CD4-positive, alpha-beta memory T cell (primary cell): ENCODE measurements at regions not wholly inside any gene's neighbourhood (a gene's known extent, or its start where the extent isn't known, plus 50 kb on each side); places are given as distances from the start of the nearest gene placed in this dataset.

Experiments
- CTCF ChIA-PET: fragments of 350-600 bp; sonication (Branson Sonifier 250); formaldehyde crosslinking; loops from one replicate; lab custom pipeline; 2021; ENCODE audit warnings: inconsistent platforms; ENCODE audit not compliant: partially characterized antibody; lab: Charles Lee
- POLR2A ChIA-PET: fragments of 350-600 bp; sonication (Branson Sonifier 250); formaldehyde crosslinking; loops from one replicate; lab custom pipeline; 2021; ENCODE audit not compliant: partially characterized antibody; lab: Charles Lee
- DNase-seq, 5 donors: peaks; one replicate each; pipeline versions ENCODE4 v3.0.0 to v3.0.0-alpha.2; 2020 to 2022; ENCODE audit warnings: mixed read lengths in 1 of 5
- H3K27ac ChIP-seq: one replicate; pipeline ENCODE4 v1.7.0; 2013; ENCODE audit warnings: low read depth, low read length
- H3K27me3 ChIP-seq: 2 replicates; pipeline ENCODE4 v1.7.0; 2013; ENCODE audit warnings: mild to moderate bottlenecking, low read length, moderate library complexity; ENCODE audit not compliant: insufficient read depth
- H3K36me3 ChIP-seq: 2 replicates; pipeline ENCODE4 v1.7.0; 2013; ENCODE audit warnings: mild to moderate bottlenecking, low read length, moderate library complexity; ENCODE audit not compliant: insufficient read depth
- H3K4me1 ChIP-seq: 2 replicates; pipeline ENCODE4 v1.7.0; 2013; ENCODE audit warnings: mild to moderate bottlenecking, low read length, moderate library complexity; ENCODE audit not compliant: insufficient read depth
- H3K4me3 ChIP-seq, 2 donors: one replicate each; pipeline ENCODE4 v1.7.0; 2013; ENCODE audit warnings: low read length in 2 of 2, mild to moderate bottlenecking in 1 of 2
- H3K9me3 ChIP-seq, 2 donors: one replicate each; pipeline ENCODE4 v1.7.0; 2013; ENCODE audit warnings: low read length in 2 of 2, control low read depth in 1 of 2; ENCODE audit not compliant: control insufficient read depth in 1 of 2
- H3K27ac Mint-ChIP-seq, 7 donors: one replicate each; pipeline ENCODE4 v1.8.0; 2020 to 2021; ENCODE audit warnings: mixed read lengths in 7 of 7, mild to moderate bottlenecking in 6 of 7, inconsistent platforms in 3 of 7, moderate library complexity in 3 of 7
- H3K27me3 Mint-ChIP-seq, 2 donors: one replicate each; pipeline ENCODE4 v1.8.0; 2020 to 2021; ENCODE audit warnings: mixed read lengths in 2 of 2
- H3K36me3 Mint-ChIP-seq, 2 donors: one replicate each; pipeline ENCODE4 v1.8.0; 2020 to 2021; ENCODE audit warnings: mixed read lengths in 2 of 2, inconsistent platforms in 1 of 2, mild to moderate bottlenecking in 1 of 2
- H3K4me1 Mint-ChIP-seq, 4 donors: one replicate each; pipeline ENCODE4 v1.8.0; 2020 to 2021; ENCODE audit warnings: mixed read lengths in 4 of 4, mild to moderate bottlenecking in 1 of 4
- H3K4me3 Mint-ChIP-seq, 8 donors: one replicate each; pipeline ENCODE4 v1.8.0; 2020 to 2021; ENCODE audit warnings: mixed read lengths in 8 of 8, mild to moderate bottlenecking in 7 of 8, moderate library complexity in 6 of 8, inconsistent platforms in 3 of 8
- H3K9me3 Mint-ChIP-seq, 8 donors: one replicate each; pipeline ENCODE4 v1.8.0; 2020 to 2021; ENCODE audit warnings: mixed read lengths in 8 of 8, mild to moderate bottlenecking in 5 of 8, inconsistent platforms in 3 of 8, moderate library complexity in 1 of 8
- intact Hi-C: fragments of 100-400 bp; cut with micrococcal nuclease; formaldehyde crosslinking; loops from one replicate; pipeline ENCODE4 v1.15.1; 2023

DNA sequence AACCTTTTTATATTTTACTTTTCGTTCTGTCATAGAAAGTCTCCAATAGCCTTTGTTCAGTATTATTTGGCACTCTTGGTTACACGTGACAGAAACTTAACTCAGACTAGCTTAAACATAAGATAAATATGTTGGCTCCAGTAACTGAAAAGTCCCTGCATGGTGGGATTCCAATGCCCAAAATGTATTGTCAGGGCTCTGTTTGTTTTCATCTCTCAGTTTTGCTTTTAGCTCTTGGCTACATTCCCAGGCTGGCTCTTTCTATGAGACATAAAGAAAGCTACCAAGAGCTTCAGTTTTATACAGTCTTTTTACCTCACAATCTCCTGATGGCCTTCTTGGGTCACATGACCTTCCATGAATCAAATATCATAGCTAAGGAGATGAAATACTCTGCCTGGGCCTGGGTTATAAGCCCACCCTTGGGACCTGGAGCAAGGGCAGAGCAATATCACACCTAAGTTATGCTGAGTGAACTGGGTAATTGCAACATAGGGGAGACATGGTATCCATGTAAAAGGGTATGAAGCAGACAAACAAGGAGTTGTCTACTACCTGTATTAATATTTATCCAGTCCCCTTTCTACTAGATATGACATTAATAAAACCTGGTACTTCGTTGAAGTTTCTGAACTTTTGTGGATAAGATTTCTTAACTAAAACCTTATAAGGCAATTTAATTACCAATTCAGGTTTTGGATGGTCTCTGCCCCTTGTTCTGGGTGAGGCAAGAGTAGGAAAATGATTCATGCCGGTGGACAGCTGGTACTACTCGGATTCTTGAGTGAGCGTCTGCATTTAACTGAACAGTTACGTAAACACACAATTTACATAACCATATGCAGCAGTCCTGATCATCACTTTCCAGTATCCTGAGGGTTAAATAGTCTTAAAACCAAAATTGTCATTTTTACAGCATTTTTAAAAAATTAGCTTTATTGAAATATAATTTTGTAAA lies 442.3 kb downstream of the GPATCH2 start:
- CTCF ChIA-PET = no interaction called here
- no peaks in the 10 kb centered on the region for H3K27me3 Mint-ChIP-seq
- no peaks in the 10 kb centered on the region for H3K4me1 Mint-ChIP-seq

DNA sequence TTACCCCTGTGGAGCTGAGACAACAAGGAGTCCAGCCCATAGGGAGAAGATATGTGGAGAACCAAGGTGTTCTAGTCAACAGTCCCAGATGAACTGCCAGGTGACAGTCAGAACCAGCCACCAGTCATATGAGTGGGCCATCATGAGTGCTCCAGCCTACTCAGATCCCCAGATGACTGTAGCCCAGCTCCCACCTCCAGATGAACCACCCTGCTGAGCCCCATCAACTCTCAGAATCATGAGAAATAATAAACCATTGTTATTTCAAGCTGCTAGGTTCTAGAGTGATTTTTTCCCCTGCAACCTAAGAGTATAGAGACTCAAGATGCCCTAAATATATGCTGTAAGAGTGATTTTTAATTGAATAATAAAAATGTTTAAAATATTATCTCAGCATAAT lies 444.2 kb downstream of the GPATCH2 start:
- no peak for DNase-seq
- no peak overlapping the region for H3K27ac Mint-ChIP-seq
- Histone ChIP-seq H3K4me1 (no peaks in the 10 kb centered on the region), H3K9me3 (no peaks in the 10 kb centered on the region), H3K27ac (no peak overlapping the region), H3K4me3 (no peak overlapping the region), H3K27me3 (no peaks in the 10 kb centered on the region), H3K36me3 (no peaks in the 10 kb centered on the region)
- H3K4me1 Mint-ChIP-seq = no peaks in the 10 kb centered on the region
- ChIA-PET POLR2A (no interaction called here), CTCF (no interaction called here)
- H3K4me3 Mint-ChIP-seq = no peak overlapping the region
- H3K36me3 Mint-ChIP-seq = no peaks in the 10 kb centered on the region
- H3K9me3 Mint-ChIP-seq = peaks cover 0 to 20% (median 10%) of the 10 kb centered on the region in 8 donors
- H3K27me3 Mint-ChIP-seq = peaks cover 0 to 1% of the 10 kb centered on the region in 2 donors
- intact Hi-C loops = no loop called here

More for the DNA sequence above, 442.3 kb downstream of the GPATCH2 start:
- DNase-seq = no peak
- Histone ChIP-seq H3K27ac (no peak overlapping the region), H3K4me1 (no peaks in the 10 kb centered on the region), H3K9me3 (no peaks in the 10 kb centered on the region), H3K27me3 (no peaks in the 10 kb centered on the region), H3K36me3 (no peaks in the 10 kb centered on the region), H3K4me3 (no peak overlapping the region)
- Mint-ChIP-seq H3K4me3 (no peak overlapping the region), H3K36me3 (no peaks in the 10 kb centered on the region), H3K9me3 (peaks cover 0 to 16% (median 10%) of the 10 kb centered on the region in 8 donors), H3K27ac (no peak overlapping the region)
- intact Hi-C loops = no loop called here
- POLR2A ChIA-PET = no interaction called here

DNA sequence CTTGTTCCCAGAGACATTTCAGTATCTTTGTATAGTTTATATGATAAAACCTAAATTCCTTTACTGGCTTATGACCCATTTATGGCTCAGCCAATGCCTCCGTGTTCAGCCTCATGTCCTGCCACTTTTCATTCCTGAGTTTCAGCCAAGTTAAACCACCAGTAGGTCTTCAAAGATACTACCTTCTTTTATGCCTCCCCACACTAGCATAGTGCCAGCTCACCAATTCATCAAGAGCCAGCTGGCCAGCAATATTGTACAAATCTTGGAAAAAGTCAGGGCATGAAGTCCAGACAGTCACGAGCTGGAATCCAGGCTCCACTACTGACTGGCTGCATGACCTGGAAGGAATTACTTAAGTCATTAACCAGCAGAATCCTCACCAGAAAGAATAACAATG lies 446.0 kb downstream of the GPATCH2 start:
- H3K4me1 ChIP-seq = no peaks in the 10 kb centered on the region
- ChIA-PET CTCF (no interaction called here), POLR2A (no interaction called here)
- peaks cover 0 to 15% (median 5%) of the 10 kb centered on the region in 8 donors for H3K9me3 Mint-ChIP-seq
- H3K36me3 ChIP-seq = no peaks in the 10 kb centered on the region
- no peaks in the 10 kb centered on the region for H3K9me3 ChIP-seq
- H3K27ac Mint-ChIP-seq = no peak overlapping the region
- peaks cover 0 to 1% of the 10 kb centered on the region in 2 donors for H3K27me3 Mint-ChIP-seq
- intact Hi-C loops = no loop called here
- H3K4me1 Mint-ChIP-seq = no peaks in the 10 kb centered on the region
- no peaks in the 10 kb centered on the region for H3K36me3 Mint-ChIP-seq
- no peak overlapping the region for H3K27ac ChIP-seq
- H3K27me3 ChIP-seq = no peaks in the 10 kb centered on the region
- H3K4me3 ChIP-seq = no peak overlapping the region
- DNase-seq = no peak
- H3K4me3 Mint-ChIP-seq = no peak overlapping the region

DNA sequence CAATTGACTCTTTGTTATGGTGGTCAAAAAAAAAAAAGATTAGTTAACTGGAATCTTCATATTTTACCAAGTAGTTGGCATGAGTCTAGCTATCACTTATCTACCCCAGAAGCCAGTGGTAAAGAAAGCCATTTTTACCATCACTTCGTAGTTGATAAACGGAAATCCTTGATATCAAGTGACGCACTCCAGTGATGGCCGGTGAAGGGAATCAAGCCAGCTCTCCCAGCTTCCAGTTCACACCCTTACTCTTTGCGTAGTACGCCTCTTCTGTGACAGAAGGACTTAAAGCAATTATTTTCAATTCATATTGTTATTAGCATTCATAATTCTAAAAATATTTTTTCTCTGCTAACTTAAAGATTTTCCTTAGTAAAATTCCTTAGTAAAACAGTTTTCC lies 447.9 kb downstream of the GPATCH2 start:
- ChIA-PET CTCF (no interaction called here), POLR2A (no interaction called here)
- Mint-ChIP-seq H3K9me3 (peaks cover 0 to 15% (median 5%) of the 10 kb centered on the region in 8 donors), H3K27ac (no peak overlapping the region), H3K4me3 (no peak overlapping the region), H3K36me3 (no peaks in the 10 kb centered on the region), H3K4me1 (no peaks in the 10 kb centered on the region), H3K27me3 (peaks cover 0 to 1% of the 10 kb centered on the region in 2 donors)
- Histone ChIP-seq H3K27me3 (no peaks in the 10 kb centered on the region), H3K27ac (no peak overlapping the region), H3K9me3 (no peaks in the 10 kb centered on the region), H3K4me3 (no peak overlapping the region), H3K36me3 (no peaks in the 10 kb centered on the region), H3K4me1 (no peaks in the 10 kb centered on the region)
- intact Hi-C loops = no loop called here
- DNase-seq = no peak

DNA sequence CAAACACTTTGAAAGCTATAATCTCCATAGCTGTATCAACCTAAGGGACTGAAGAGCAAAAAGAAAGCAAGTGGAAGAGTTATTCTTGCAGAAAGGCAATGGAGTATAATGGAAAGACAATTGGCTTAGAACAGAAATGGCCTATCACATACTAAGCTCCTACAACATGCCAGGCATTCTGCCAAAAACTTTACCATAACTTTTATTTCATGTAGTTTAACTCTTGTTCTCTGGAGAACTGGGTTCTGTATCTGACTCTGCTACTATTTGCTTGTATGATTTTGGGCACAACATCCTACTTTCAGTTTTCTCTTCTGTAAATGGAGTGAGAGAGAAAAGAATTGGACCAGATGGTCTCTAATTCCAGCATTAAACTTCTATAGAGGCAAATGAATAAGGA lies 449.1 kb downstream of the GPATCH2 start:
- H3K4me1 Mint-ChIP-seq = no peaks in the 10 kb centered on the region
- peaks cover 0 to 1% of the 10 kb centered on the region in 2 donors for H3K27me3 Mint-ChIP-seq
- no peaks in the 10 kb centered on the region for H3K4me1 ChIP-seq
- no peak overlapping the region for H3K27ac Mint-ChIP-seq
- no peaks in the 10 kb centered on the region for H3K27me3 ChIP-seq
- intact Hi-C loops = no loop called here
- no peaks in the 10 kb centered on the region for H3K36me3 Mint-ChIP-seq
- no peak for DNase-seq
- no peak overlapping the region for H3K4me3 Mint-ChIP-seq
- CTCF ChIA-PET = no interaction called here
- H3K27ac ChIP-seq = no peak overlapping the region
- H3K4me3 ChIP-seq = no peak overlapping the region
- H3K9me3 Mint-ChIP-seq = peaks cover 0 to 8% (median 3%) of the 10 kb centered on the region in 8 donors
- H3K9me3 ChIP-seq = no peaks in the 10 kb centered on the region
- POLR2A ChIA-PET = no interaction called here
- H3K36me3 ChIP-seq = no peaks in the 10 kb centered on the region

DNA sequence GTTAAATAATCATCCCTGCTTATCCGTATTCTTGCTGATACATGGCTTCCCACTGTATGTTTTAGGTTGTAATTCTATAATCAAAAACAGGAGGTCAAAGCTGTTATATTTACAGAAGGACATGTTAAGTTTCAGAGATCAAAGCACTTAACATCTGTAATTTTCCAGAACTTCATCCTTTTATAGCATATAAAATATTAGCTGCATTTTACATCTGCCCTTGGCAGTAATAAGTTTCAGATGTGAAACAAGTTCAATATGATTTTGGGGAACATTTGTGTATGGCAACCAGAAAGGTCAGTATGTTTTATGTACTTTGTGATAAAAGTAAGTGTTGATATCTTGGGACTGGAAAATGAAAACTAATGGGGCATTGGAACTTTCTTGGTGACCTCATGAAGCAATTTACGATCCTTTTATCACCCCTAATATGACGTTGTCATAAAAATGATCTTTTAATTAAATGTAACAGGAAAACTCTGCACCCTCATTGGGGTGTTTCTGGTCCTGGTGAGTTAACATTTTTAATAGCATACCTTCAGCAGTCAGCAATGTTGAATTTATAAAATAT lies 449.6 kb downstream of the GPATCH2 start:
- H3K4me3 Mint-ChIP-seq = no peak overlapping the region
- CTCF ChIA-PET = no interaction called here

DNA sequence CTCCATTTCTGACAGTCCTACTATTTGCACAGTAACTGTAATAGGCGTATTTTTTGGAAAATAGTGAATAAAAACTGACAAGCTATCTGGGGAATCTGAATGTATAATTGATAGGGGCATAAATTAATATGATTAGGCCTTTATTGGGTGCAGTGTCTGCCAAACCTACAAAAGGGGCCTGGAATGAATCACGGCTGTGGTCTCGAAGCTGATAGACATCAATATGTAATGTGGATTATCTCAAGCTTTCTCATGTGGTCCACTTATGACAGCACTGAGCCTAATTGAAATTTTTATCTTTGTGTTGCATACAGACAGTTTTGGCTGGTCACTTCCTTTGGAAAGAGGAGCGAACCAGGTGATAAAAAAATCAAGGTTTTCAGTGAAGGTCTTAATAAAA lies 450.4 kb downstream of the GPATCH2 start:
- CTCF ChIA-PET = no interaction called here
- peaks cover 0 to 8% (median 3%) of the 10 kb centered on the region in 8 donors for H3K9me3 Mint-ChIP-seq

More for the DNA sequence above, 449.6 kb downstream of the GPATCH2 start:
- intact Hi-C loops = no loop called here
- Mint-ChIP-seq H3K4me1 (no peaks in the 10 kb centered on the region), H3K27ac (no peak overlapping the region), H3K9me3 (peaks cover 0 to 8% (median 3%) of the 10 kb centered on the region in 8 donors), H3K36me3 (no peaks in the 10 kb centered on the region), H3K27me3 (peaks cover 0 to 1% of the 10 kb centered on the region in 2 donors)
- Histone ChIP-seq H3K27ac (no peak overlapping the region), H3K27me3 (no peaks in the 10 kb centered on the region), H3K4me3 (no peak overlapping the region), H3K36me3 (no peaks in the 10 kb centered on the region), H3K9me3 (no peaks in the 10 kb centered on the region), H3K4me1 (no peaks in the 10 kb centered on the region)
- POLR2A ChIA-PET = no interaction called here
- no peak for DNase-seq

More for the DNA sequence above, 450.4 kb downstream of the GPATCH2 start:
- Histone ChIP-seq H3K36me3 (no peaks in the 10 kb centered on the region), H3K4me3 (no peak overlapping the region), H3K9me3 (no peaks in the 10 kb centered on the region), H3K27ac (no peak overlapping the region), H3K27me3 (no peaks in the 10 kb centered on the region), H3K4me1 (no peaks in the 10 kb centered on the region)
- Mint-ChIP-seq H3K4me1 (no peaks in the 10 kb centered on the region), H3K4me3 (no peak overlapping the region), H3K27me3 (peaks cover 0 to 1% of the 10 kb centered on the region in 2 donors), H3K36me3 (no peaks in the 10 kb centered on the region), H3K27ac (no peak overlapping the region)
- intact Hi-C loops = no loop called here
- POLR2A ChIA-PET = no interaction called here
- no peak for DNase-seq
